Astrocyte (in vitro differentiated cells and primary cell): ENCODE measurements at regions not wholly inside any gene's neighbourhood (a gene's known extent, or its start where the extent isn't known, plus 50 kb on each side); places are given as distances from the start of the nearest gene placed in this dataset.

Source experiments
- DNase-seq: peaks from one replicate; pipeline ENCODE4 v3.0.0-alpha.2; 2010; ENCODE audit warnings: low read depth
- FAIRE-seq: peaks from 2 replicates; lab custom pipeline; 2011; peaks lifted over from hg19 to GRCh38; lab: Jason Lieb, UNC
- H2AFZ ChIP-seq: 2 replicates; pipeline ENCODE4 v1.6.0; 2012; ENCODE audit warnings: low read depth, low read length, inconsistent platforms
- H3K27ac ChIP-seq: 2 replicates; pipeline ENCODE4 v1.5.1; 2011; ENCODE audit warnings: low read depth, low read length, inconsistent platforms
- H3K27me3 ChIP-seq: 2 replicates; pipeline ENCODE4 v1.6.0; 2011; ENCODE audit warnings: low read length, inconsistent platforms; ENCODE audit not compliant: insufficient read depth
- H3K36me3 ChIP-seq: 2 replicates; pipeline ENCODE4 v1.5.1; 2011; ENCODE audit warnings: low read length, inconsistent platforms; ENCODE audit not compliant: insufficient read depth
- H3K4me1 ChIP-seq: 2 replicates; pipeline ENCODE4 v1.5.1; 2011; ENCODE audit warnings: low read length, inconsistent platforms; ENCODE audit not compliant: insufficient read depth
- H3K4me2 ChIP-seq: 2 replicates; pipeline ENCODE4 v1.6.0; 2012; ENCODE audit warnings: low read length, inconsistent platforms
- H3K4me3 ChIP-seq: 2 replicates; pipeline ENCODE4 v1.5.1; 2011; ENCODE audit warnings: low read depth, mild to moderate bottlenecking, low read length, inconsistent platforms; ENCODE audit not compliant: insufficient read depth
- H3K79me2 ChIP-seq: 2 replicates; pipeline ENCODE4 v1.6.0; 2012; ENCODE audit warnings: mild to moderate bottlenecking, low read length, inconsistent platforms; ENCODE audit not compliant: insufficient read depth
- H3K9ac ChIP-seq: 2 replicates; pipeline ENCODE4 v1.6.0; 2012; ENCODE audit warnings: mild to moderate bottlenecking, low read length, inconsistent platforms
- H3K9me3 ChIP-seq: 2 replicates; pipeline ENCODE4 v1.5.1; 2012; ENCODE audit warnings: low read depth, mild to moderate bottlenecking, low read length, inconsistent platforms; ENCODE audit not compliant: insufficient read depth
- H4K20me1 ChIP-seq: 2 replicates; pipeline ENCODE4 v1.6.0; 2012; ENCODE audit warnings: low read length, inconsistent platforms; ENCODE audit not compliant: insufficient read depth
- H3K27ac Mint-ChIP-seq: one replicate; pipeline ENCODE4 v1.8.0; 2021; ENCODE audit warnings: mild to moderate bottlenecking, mixed read lengths; ENCODE audit not compliant: unreplicated experiment
- H3K27me3 Mint-ChIP-seq: one replicate; pipeline ENCODE4 v1.8.0; 2021; ENCODE audit warnings: low read depth, mixed read lengths; ENCODE audit not compliant: unreplicated experiment
- H3K36me3 Mint-ChIP-seq: one replicate; pipeline ENCODE4 v1.8.0; 2021; ENCODE audit warnings: low read depth, mixed read lengths; ENCODE audit not compliant: unreplicated experiment
- H3K4me1 Mint-ChIP-seq: one replicate; pipeline ENCODE4 v1.8.0; 2021; ENCODE audit warnings: low read depth, mixed read lengths; ENCODE audit not compliant: unreplicated experiment
- H3K4me3 Mint-ChIP-seq: one replicate; pipeline ENCODE4 v1.8.0; 2021; ENCODE audit warnings: mild to moderate bottlenecking, moderate library complexity, mixed read lengths; ENCODE audit not compliant: unreplicated experiment
- H3K9me3 Mint-ChIP-seq: one replicate; pipeline ENCODE4 v1.8.0; 2021; ENCODE audit warnings: mild to moderate bottlenecking, mixed read lengths; ENCODE audit not compliant: unreplicated experiment
- CTCF ChIP-seq: IDR thresholded peaks from 2 replicates; pipeline ENCODE4 v1.5.1; 2011; ENCODE audit warnings: low read depth, mild to moderate bottlenecking, inconsistent platforms, low read length, moderate library complexity; ENCODE audit not compliant: insufficient read depth
- EZH2 ChIP-seq: IDR thresholded peaks from 2 replicates; pipeline ENCODE4 v1.6.1; 2012; ENCODE audit warnings: mild to moderate bottlenecking, low read length, inconsistent platforms; ENCODE audit not compliant: insufficient read depth

- Histone ChIP-seq H3K9ac (no peak overlapping the region), H3K9me3 (peaks cover 2% of the 10 kb centered on the region), H3K27me3 (peaks cover 29% of the 10 kb centered on the region), H4K20me1 (no peaks in the 10 kb centered on the region), H3K4me2 (peak overlapping the region; percentile 87), H3K4me3 (no peak overlapping the region), H3K27ac (no peak overlapping the region), H3K79me2 (no peaks in the 10 kb centered on the region), H3K36me3 (no peaks in the 10 kb centered on the region), H3K4me1 (peaks cover 14% of the 10 kb centered on the region), H2AFZ (no peak overlapping the region)
- H3K4me3 Mint-ChIP-seq = peak overlapping the region; percentile 73
- TF ChIP-seq EZH2 = no peak
- TF ChIP-seq CTCF = no peak
- no peak overlapping the region for H3K27ac Mint-ChIP-seq
- peaks cover 50% of the 10 kb centered on the region for H3K4me1 Mint-ChIP-seq
- FAIRE-seq (no peak), DNase-seq (no peak)
- peaks cover 8% of the 10 kb centered on the region for H3K9me3 Mint-ChIP-seq
- peaks cover 14% of the 10 kb centered on the region for H3K27me3 Mint-ChIP-seq
- H3K36me3 Mint-ChIP-seq = no peaks in the 10 kb centered on the region
Measured at GRCh38 chr6:167677422-167677789, 149.3 kb upstream of the AFDN start.

DNA sequence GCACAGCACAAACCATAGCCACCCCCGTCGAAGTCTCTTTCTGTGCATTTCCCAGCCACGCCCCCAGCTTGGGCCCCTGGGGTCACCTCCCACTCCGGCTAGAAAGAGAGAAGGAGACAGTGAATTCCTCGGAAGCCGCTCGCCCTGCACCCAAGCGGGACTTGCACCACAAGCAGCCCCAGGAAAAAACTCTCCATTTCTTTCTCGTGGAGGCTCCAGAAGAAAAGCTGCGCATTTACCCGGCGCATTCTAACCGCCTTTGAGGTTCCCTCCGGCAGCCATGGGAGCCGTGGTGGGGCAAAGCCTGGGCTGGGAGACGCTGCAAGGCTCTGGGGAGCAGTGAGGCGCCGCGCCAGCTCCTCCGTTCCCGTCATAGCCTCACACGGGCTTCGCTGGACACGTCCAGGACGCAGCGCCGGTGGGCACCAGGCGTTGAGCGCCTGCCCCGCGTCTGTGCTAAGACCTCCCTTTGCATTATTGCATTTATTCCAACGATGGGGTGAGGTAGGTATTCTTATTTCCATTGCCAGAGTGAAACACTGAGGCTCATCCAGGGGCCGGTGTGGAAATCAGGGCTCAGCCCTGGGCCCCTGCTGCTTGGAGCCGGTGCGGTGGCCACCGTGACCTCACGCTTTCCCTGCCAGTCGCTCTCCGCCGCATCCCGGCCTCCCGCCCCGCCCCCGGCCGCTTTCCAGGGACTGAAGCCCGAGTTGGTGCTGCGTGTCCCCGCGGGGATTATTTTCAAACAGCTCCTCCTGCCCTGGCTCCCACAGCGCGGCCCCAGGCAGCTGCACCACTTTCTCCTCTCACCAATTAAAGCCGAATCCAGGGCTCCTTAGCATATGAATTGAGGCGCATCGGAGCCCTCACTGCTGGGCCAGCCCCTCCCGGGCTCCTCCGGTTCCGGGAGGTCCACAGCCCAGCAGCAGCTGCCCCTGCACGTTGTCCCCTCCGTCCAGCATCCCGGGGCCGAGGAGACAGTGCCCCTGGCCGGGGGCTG is 148.3 kb upstream of the AFDN start:
- Mint-ChIP-seq H3K27ac (no peak overlapping the region), H3K36me3 (no peaks in the 10 kb centered on the region), H3K4me3 (peak overlapping the region; percentile 78), H3K27me3 (peaks cover 14% of the 10 kb centered on the region), H3K4me1 (peaks cover 60% of the 10 kb centered on the region), H3K9me3 (peaks cover 6% of the 10 kb centered on the region)
- TF ChIP-seq CTCF (no peak), EZH2 (no peak)
- H2AFZ ChIP-seq = peak overlapping the region; percentile 68
- H3K9ac ChIP-seq = peak overlapping the region; percentile 13
- no peaks in the 10 kb centered on the region for H3K9me3 ChIP-seq
- no peak for FAIRE-seq
- no peak overlapping the region for H3K27ac ChIP-seq
- peak overlapping the region; percentile 45 for H3K4me3 ChIP-seq
- peaks cover 23% of the 10 kb centered on the region for H3K4me1 ChIP-seq
- H3K4me2 ChIP-seq = peak overlapping the region; percentile 87
- peaks cover 29% of the 10 kb centered on the region for H3K27me3 ChIP-seq
- H3K36me3 ChIP-seq = no peaks in the 10 kb centered on the region
- H4K20me1 ChIP-seq = no peaks in the 10 kb centered on the region
- no peaks in the 10 kb centered on the region for H3K79me2 ChIP-seq
- DNase-seq = no peak
